ENCODE measurements at regions not wholly inside any gene's neighbourhood (a gene's known extent, or its start where the extent isn't known, plus 50 kb on each side); places are given as distances from the start of the nearest gene placed in this dataset.

DNA sequence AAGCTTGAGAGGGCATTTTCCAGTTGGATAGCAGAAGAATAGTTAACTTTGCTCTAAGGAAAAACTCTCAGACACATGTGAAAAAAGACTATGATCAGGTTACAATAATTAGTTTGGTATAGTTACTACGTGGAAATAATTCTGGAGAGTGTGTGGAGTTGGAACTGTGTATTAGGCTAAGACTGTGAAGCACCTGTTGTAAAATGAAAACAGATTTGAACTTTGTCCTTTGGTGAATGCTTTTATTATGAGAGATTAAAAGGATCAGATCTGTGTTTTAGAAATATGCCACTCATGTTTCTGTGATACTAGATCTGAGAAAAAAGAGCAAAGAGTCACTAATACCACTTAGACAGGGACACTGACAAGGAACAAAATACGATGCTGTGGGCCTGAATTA is 807.5 kb upstream of the ATXN8OS start:
- DNase-seq = no peak
- Histone ChIP-seq H3K4me3 (ENCODE audit: low read length) (no peak overlapping the region), H3F3A (ENCODE audit: insufficient read depth, low read length) (no peaks in the 10 kb centered on the region), H3K4me2 (ENCODE audit: low read depth, low read length) (no peak overlapping the region), H3K79me2 (ENCODE audit: low read length) (no peaks in the 10 kb centered on the region), H3K27ac (ENCODE audit: low read length) (no peak overlapping the region), H3K27me3 (replicated peaks; ENCODE audit: insufficient read depth, low read length) (no peaks in the 10 kb centered on the region), H3K9me2 (replicated peaks; ENCODE audit: insufficient read depth, low read length) (no peaks in the 10 kb centered on the region), H3K9me3 (replicated peaks; ENCODE audit: insufficient read depth, low read length) (no peaks in the 10 kb centered on the region), H3K9ac (ENCODE audit: low read length) (no peak overlapping the region), H3K4me1 (ENCODE audit: low read length) (no peaks in the 10 kb centered on the region), H2AFZ (ENCODE audit: low read length) (no peak overlapping the region), H4K20me1 (ENCODE audit: insufficient read depth, low read length) (no peaks in the 10 kb centered on the region), H3K36me3 (replicated peaks; ENCODE audit: insufficient read depth, low read length) (no peaks in the 10 kb centered on the region)
- TF ChIP-seq, protein P1, sequence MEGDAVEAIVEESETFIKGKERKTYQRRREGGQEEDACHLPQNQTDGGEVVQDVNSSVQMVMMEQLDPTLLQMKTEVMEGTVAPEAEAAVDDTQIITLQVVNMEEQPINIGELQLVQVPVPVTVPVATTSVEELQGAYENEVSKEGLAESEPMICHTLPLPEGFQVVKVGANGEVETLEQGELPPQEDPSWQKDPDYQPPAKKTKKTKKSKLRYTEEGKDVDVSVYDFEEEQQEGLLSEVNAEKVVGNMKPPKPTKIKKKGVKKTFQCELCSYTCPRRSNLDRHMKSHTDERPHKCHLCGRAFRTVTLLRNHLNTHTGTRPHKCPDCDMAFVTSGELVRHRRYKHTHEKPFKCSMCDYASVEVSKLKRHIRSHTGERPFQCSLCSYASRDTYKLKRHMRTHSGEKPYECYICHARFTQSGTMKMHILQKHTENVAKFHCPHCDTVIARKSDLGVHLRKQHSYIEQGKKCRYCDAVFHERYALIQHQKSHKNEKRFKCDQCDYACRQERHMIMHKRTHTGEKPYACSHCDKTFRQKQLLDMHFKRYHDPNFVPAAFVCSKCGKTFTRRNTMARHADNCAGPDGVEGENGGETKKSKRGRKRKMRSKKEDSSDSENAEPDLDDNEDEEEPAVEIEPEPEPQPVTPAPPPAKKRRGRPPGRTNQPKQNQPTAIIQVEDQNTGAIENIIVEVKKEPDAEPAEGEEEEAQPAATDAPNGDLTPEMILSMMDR (IDR thresholded peaks at IDR 0.05; ENCODE audit: low read length) = no peak
- TF ChIP-seq EZH2phosphoT487 (IDR thresholded peaks at IDR 0.05; ENCODE audit: low read length) (no peak), EZH2 (optimal IDR thresholded peaks at IDR 0.05; ENCODE audit: low read depth, low read length) (no peak)

DNA sequence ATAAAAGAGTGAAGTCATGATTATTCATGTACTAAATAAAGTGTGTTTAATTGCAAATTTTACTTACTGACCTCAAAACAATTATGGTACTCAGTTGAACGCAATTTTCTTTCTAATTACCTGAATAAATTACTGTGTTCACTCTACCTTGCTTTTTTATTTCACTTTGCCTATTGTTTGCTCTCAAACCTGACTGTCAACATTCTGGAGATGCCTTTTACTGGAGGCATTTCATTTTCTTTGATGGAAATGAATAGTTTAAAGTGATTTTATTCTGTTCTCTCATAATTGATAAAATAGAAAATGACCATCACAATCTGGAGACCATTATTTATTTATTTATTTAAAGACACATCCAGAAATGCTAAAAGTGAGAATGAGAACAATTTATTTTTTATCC is 811.5 kb upstream of the ATXN8OS start:
- no peak overlapping the region for H3K27ac ChIP-seq (ENCODE audit: low read length)
- H2AFZ ChIP-seq (ENCODE audit: low read length) = no peak overlapping the region
- peaks cover 10% of the 10 kb centered on the region for H3K4me1 ChIP-seq (ENCODE audit: low read length)
- H3K79me2 ChIP-seq (ENCODE audit: low read length) = no peaks in the 10 kb centered on the region
- no peak overlapping the region for H3K4me3 ChIP-seq (ENCODE audit: low read length)
- H4K20me1 ChIP-seq (ENCODE audit: insufficient read depth, low read length) = no peaks in the 10 kb centered on the region
- H3F3A ChIP-seq (ENCODE audit: insufficient read depth, low read length) = no peaks in the 10 kb centered on the region
- TF ChIP-seq EZH2 (optimal IDR thresholded peaks at IDR 0.05; ENCODE audit: low read depth, low read length) (no peak), EZH2phosphoT487 (IDR thresholded peaks at IDR 0.05; ENCODE audit: low read length) (no peak)
- TF ChIP-seq, protein P1 (IDR thresholded peaks at IDR 0.05; ENCODE audit: low read length) = no peak
- H3K9me3 ChIP-seq (replicated peaks; ENCODE audit: insufficient read depth, low read length) = no peaks in the 10 kb centered on the region
- H3K36me3 ChIP-seq (replicated peaks; ENCODE audit: insufficient read depth, low read length) = no peaks in the 10 kb centered on the region
- no peaks in the 10 kb centered on the region for H3K9me2 ChIP-seq (replicated peaks; ENCODE audit: insufficient read depth, low read length)
- no peak for DNase-seq
- no peak overlapping the region for H3K9ac ChIP-seq (ENCODE audit: low read length)
- no peaks in the 10 kb centered on the region for H3K27me3 ChIP-seq (replicated peaks; ENCODE audit: insufficient read depth, low read length)
- H3K4me2 ChIP-seq (ENCODE audit: low read depth, low read length) = no peak overlapping the region

DNA sequence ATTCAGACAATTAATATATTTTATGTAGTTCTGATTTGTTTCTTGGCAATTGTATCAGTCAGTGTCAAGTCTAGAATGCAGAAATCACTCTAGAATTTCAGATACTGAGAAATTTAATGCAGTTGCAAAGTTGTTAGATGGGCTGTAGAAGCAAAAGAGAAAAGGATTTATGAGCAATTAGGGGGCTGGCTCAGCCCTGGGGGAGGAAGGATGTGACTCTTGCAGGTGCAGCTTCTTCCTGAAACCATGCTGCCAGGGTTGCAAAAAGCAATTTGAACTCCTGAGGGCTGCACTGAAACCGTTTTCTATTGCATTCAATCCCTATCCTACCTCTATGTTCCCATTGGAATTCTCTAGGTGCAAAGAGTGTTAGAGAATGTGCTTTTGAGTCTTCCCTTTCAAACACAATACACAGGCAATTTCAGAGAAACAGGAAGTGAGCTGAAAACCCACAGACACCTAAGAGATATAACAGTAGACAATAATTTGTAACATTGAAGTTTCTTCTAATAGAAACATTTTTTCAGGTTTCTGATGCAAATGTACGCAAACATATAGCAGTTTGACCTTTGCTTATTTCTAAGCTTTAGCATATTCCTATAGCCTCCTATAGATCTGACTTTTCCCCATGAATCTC is 814.7 kb upstream of the ATXN8OS start:
- TF ChIP-seq EZH2 (optimal IDR thresholded peaks at IDR 0.05; ENCODE audit: low read depth, low read length) (no peak), EZH2phosphoT487 (IDR thresholded peaks at IDR 0.05; ENCODE audit: low read length) (no peak)
- TF ChIP-seq, protein P1 (IDR thresholded peaks at IDR 0.05; ENCODE audit: low read length) = no peak
- no peak overlapping the region for H2AFZ ChIP-seq (ENCODE audit: low read length)
- H3F3A ChIP-seq (ENCODE audit: insufficient read depth, low read length) = no peaks in the 10 kb centered on the region
- peaks cover 10% of the 10 kb centered on the region for H3K4me1 ChIP-seq (ENCODE audit: low read length)
- H3K9me2 ChIP-seq (replicated peaks; ENCODE audit: insufficient read depth, low read length) = no peaks in the 10 kb centered on the region
- DNase-seq = peak; percentile 21
- no peak overlapping the region for H3K9ac ChIP-seq (ENCODE audit: low read length)
- no peaks in the 10 kb centered on the region for H3K9me3 ChIP-seq (replicated peaks; ENCODE audit: insufficient read depth, low read length)
- no peak overlapping the region for H3K4me2 ChIP-seq (ENCODE audit: low read depth, low read length)
- peak overlapping the region; percentile 10; the same call in 1 of the 2 replicates for H3K27ac ChIP-seq (ENCODE audit: low read length)
- no peaks in the 10 kb centered on the region for H3K36me3 ChIP-seq (replicated peaks; ENCODE audit: insufficient read depth, low read length)
- no peaks in the 10 kb centered on the region for H3K27me3 ChIP-seq (replicated peaks; ENCODE audit: insufficient read depth, low read length)
- H3K79me2 ChIP-seq (ENCODE audit: low read length) = no peaks in the 10 kb centered on the region
- H4K20me1 ChIP-seq (ENCODE audit: insufficient read depth, low read length) = no peaks in the 10 kb centered on the region
- H3K4me3 ChIP-seq (ENCODE audit: low read length) = no peak overlapping the region
